ENCODE measurements at regions not wholly inside any gene's neighbourhood (a gene's known extent, or its start where the extent isn't known, plus 50 kb on each side); places are given as distances from the start of the nearest gene placed in this dataset.

DNA sequence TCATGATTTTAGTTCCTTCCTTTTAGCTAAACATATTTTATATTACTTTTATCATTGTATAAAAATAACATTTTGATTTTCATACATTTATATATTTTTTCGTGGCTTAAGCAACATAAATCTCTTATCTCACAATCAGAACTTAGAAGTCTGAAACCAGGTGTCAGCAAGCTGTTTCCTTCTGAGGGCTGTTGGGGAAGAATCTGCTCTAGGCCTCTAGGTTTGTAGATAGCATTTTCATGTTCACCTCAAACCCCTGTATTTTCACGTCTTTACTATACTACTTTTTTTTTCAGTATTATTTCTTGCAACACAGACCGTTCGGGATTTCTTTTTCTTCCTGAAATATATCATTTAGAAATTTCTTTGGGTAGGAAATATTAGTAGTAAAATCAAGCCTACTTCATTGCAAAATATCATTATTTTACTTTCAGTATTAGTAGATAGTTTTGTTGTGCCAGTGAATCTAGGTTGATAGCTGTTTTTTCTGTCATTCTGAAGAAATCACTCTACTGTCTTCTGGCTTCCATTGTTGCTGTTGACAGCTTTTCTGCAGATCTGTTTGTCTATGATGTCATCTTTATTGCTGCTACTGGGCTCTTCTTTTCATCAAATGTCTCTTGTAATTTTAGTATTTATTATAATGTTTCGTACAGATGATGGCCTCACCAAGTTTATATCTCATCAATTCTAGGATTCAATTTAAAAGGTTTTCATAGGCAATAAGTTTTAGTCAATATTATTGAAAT lies 756.3 kb downstream of the VGLL3 start:
- no peak overlapping the region for H3K27ac ChIP-seq
- TF ChIP-seq CTCF (conservative IDR thresholded peaks at IDR 0.05) (no peak), ZFX (IDR thresholded peaks at IDR 0.05) (no peak)

DNA sequence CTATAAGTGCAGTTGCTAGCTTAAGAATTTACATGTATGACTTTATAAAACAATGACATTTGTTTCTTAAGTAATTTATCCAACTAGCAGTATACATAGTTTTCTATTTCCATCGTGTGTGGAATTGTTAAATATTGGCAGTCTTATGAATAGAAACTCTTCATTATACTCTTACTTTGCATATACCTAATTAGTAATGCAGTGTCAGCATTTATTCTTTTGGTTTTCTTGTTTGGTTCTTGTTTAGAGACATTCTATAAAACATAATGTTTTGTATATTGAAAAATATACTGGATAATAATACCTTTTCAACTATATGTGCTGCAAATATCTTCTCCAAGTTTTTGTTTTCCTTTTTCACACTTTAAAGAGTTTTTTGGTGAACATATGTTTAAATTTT lies 760.2 kb downstream of the VGLL3 start:
- no peak for TF ChIP-seq CTCF (conservative IDR thresholded peaks at IDR 0.05)
- TF ChIP-seq ZFX (IDR thresholded peaks at IDR 0.05), result no peak
- no peak overlapping the region for H3K27ac ChIP-seq

DNA sequence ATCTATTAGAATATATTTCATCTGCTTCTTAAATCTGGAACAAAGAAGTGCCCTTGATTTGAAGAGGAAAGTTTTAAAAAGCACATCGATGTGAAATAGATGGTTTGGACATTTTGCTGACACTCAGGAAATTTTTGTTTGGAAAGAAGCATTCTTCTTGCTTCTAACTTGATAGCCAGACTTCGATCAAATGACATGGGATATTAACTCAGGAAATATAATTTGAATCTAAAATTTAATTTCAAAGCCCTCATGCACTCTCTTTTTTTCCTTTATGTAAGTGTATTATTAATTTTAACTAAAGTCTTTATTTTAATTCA lies 761.2 kb downstream of the VGLL3 start:
- H3K27ac ChIP-seq, result no peak overlapping the region
- TF ChIP-seq CTCF (conservative IDR thresholded peaks at IDR 0.05) (no peak), ZFX (IDR thresholded peaks at IDR 0.05) (no peak)

DNA sequence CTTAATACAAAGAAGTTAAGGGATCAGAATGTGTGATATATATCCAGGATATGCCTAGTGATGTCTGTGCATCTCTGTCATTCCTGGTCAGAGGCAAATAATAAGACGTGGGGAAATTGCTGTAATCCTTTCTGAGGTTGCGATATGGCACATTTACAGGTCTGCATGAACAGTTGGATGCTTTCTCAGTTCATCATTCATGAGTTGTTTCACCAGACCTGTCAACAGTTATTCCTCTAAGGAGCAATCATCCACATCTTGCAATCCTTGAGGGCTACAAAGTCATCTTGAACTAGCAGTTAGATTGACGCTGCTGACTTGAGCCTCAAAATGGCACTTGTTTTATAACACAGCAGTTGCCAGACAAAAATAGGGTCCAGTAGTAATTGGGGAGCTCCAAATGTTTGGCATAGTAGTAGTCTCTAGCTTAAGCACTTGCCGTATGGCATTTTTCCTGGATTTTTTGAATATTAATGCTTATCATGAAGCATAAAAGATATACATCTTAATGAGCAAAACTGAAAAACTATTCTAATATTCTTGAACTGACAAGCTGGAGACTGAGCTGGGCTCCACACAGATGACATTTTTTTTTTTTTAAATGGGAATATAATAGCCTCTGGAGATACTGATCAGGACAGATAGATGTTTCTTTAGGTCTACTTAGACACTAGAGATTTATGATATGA lies 761.7 kb downstream of the VGLL3 start:
- TF ChIP-seq ZFX (IDR thresholded peaks at IDR 0.05), result no peak
- no peak for TF ChIP-seq CTCF (conservative IDR thresholded peaks at IDR 0.05)
- no peak overlapping the region for H3K27ac ChIP-seq

- no peak overlapping the region for H3K27ac ChIP-seq
- TF ChIP-seq ZFX (IDR thresholded peaks at IDR 0.05), result no peak
- TF ChIP-seq CTCF (conservative IDR thresholded peaks at IDR 0.05), result no peak
These were observed 762.8 kb downstream of the VGLL3 start for GRCh38 chr3:86228101-86228500.

GRCh38 chr3:86225461-86225860 lies 765.5 kb downstream of the VGLL3 start:
- TF ChIP-seq CTCF (conservative IDR thresholded peaks at IDR 0.05), result no peak
- no peak for TF ChIP-seq ZFX (IDR thresholded peaks at IDR 0.05)
- H3K27ac ChIP-seq, result no peak overlapping the region

GRCh38 chr3:86221601-86222000 lies 769.3 kb downstream of the VGLL3 start:
- TF ChIP-seq CTCF (conservative IDR thresholded peaks at IDR 0.05), result no peak
- no peak for TF ChIP-seq ZFX (IDR thresholded peaks at IDR 0.05)
- no peak overlapping the region for H3K27ac ChIP-seq
